ENCODE measurements at regions not wholly inside any gene's neighbourhood (a gene's known extent, or its start where the extent isn't known, plus 50 kb on each side); places are given as distances from the start of the nearest gene placed in this dataset.

- Histone ChIP-seq H3K9me3 (ENCODE audit: low read depth, low read length) (no peaks in the 10 kb centered on the region), H3K4me3 (no peak overlapping the region), H3K9ac (ENCODE audit: insufficient read length) (no peak overlapping the region), H3K27ac (no peak overlapping the region), H3K36me3 (ENCODE audit: insufficient read depth, low read length) (no peaks in the 10 kb centered on the region)
- TF ChIP-seq FOXP2 (optimal IDR thresholded peaks at IDR 0.05; ENCODE audit: control extremely low read depth, extremely low read length, insufficient read depth): no peak
- no peak for TF ChIP-seq POLR2AphosphoS5 (IDR thresholded peaks at IDR 0.05; ENCODE audit: borderline replicate concordance, low read depth, low read length)
- TF ChIP-seq EZH2 (IDR thresholded peaks at IDR 0.05): no peak
- no peak for DNase-seq (ENCODE audit: low read depth, low spot score)
These were observed 738.1 kb downstream of the HDGFL1 start for GRCh38 chr6:23307516-23307915.

GRCh38 chr6:23308166-23308565, 738.8 kb downstream of the HDGFL1 start:
- TF ChIP-seq FOXP2 (optimal IDR thresholded peaks at IDR 0.05; ENCODE audit: control extremely low read depth, extremely low read length, insufficient read depth) (no peak), EZH2 (IDR thresholded peaks at IDR 0.05) (no peak), POLR2AphosphoS5 (IDR thresholded peaks at IDR 0.05; ENCODE audit: borderline replicate concordance, low read depth, low read length) (no peak)
- DNase-seq (ENCODE audit: low read depth, low spot score): no peak
- H3K27ac ChIP-seq: no peak overlapping the region

GRCh38 chr6:23311211-23311610, 741.8 kb downstream of the HDGFL1 start:
- DNase-seq (ENCODE audit: low read depth, low spot score): no peak
- Histone ChIP-seq H3K4me3 (no peak overlapping the region), H3K9me3 (ENCODE audit: low read depth, low read length) (no peaks in the 10 kb centered on the region), H3K36me3 (ENCODE audit: insufficient read depth, low read length) (no peaks in the 10 kb centered on the region), H3K9ac (ENCODE audit: insufficient read length) (no peak overlapping the region), H3K27ac (no peak overlapping the region)
- TF ChIP-seq EZH2 (IDR thresholded peaks at IDR 0.05): no peak
- TF ChIP-seq FOXP2 (optimal IDR thresholded peaks at IDR 0.05; ENCODE audit: control extremely low read depth, extremely low read length, insufficient read depth): no peak
- TF ChIP-seq POLR2AphosphoS5 (IDR thresholded peaks at IDR 0.05; ENCODE audit: borderline replicate concordance, low read depth, low read length): no peak

More at GRCh38 chr6:23308166-23308565, 738.8 kb downstream of the HDGFL1 start:
- no peaks in the 10 kb centered on the region for H3K36me3 ChIP-seq (ENCODE audit: insufficient read depth, low read length)
- H3K9me3 ChIP-seq (ENCODE audit: low read depth, low read length): no peaks in the 10 kb centered on the region
- no peak overlapping the region for H3K4me3 ChIP-seq
- H3K9ac ChIP-seq (ENCODE audit: insufficient read length): no peak overlapping the region

- no peak for TF ChIP-seq POLR2AphosphoS5 (IDR thresholded peaks at IDR 0.05; ENCODE audit: borderline replicate concordance, low read depth, low read length)
- TF ChIP-seq EZH2 (IDR thresholded peaks at IDR 0.05): no peak
- TF ChIP-seq FOXP2 (optimal IDR thresholded peaks at IDR 0.05; ENCODE audit: control extremely low read depth, extremely low read length, insufficient read depth): no peak
- Histone ChIP-seq H3K4me3 (no peak overlapping the region), H3K36me3 (ENCODE audit: insufficient read depth, low read length) (no peaks in the 10 kb centered on the region), H3K9me3 (ENCODE audit: low read depth, low read length) (no peaks in the 10 kb centered on the region), H3K27ac (no peak overlapping the region), H3K9ac (ENCODE audit: insufficient read length) (no peak overlapping the region)
- no peak for DNase-seq (ENCODE audit: low read depth, low spot score)
These were observed 746.8 kb downstream of the HDGFL1 start for GRCh38 chr6:23316131-23316530.

GRCh38 chr6:23316931-23317330, 747.6 kb downstream of the HDGFL1 start:
- no peak for TF ChIP-seq EZH2 (IDR thresholded peaks at IDR 0.05)
- H3K9me3 ChIP-seq (ENCODE audit: low read depth, low read length): no peaks in the 10 kb centered on the region
- no peak for DNase-seq (ENCODE audit: low read depth, low spot score)
- no peak overlapping the region for H3K9ac ChIP-seq (ENCODE audit: insufficient read length)
- no peak overlapping the region for H3K4me3 ChIP-seq
- H3K27ac ChIP-seq: no peak overlapping the region
- H3K36me3 ChIP-seq (ENCODE audit: insufficient read depth, low read length): no peaks in the 10 kb centered on the region

- Histone ChIP-seq H3K27ac (no peak overlapping the region), H3K4me3 (no peak overlapping the region), H3K36me3 (ENCODE audit: insufficient read depth, low read length) (no peaks in the 10 kb centered on the region), H3K9me3 (ENCODE audit: low read depth, low read length) (no peaks in the 10 kb centered on the region), H3K9ac (ENCODE audit: insufficient read length) (no peak overlapping the region)
- TF ChIP-seq FOXP2 (optimal IDR thresholded peaks at IDR 0.05; ENCODE audit: control extremely low read depth, extremely low read length, insufficient read depth) (no peak), EZH2 (IDR thresholded peaks at IDR 0.05) (no peak), POLR2AphosphoS5 (IDR thresholded peaks at IDR 0.05; ENCODE audit: borderline replicate concordance, low read depth, low read length) (no peak)
- no peak for DNase-seq (ENCODE audit: low read depth, low spot score)
These were observed 750.2 kb downstream of the HDGFL1 start for GRCh38 chr6:23319582-23319981.

- no peaks in the 10 kb centered on the region for H3K36me3 ChIP-seq (ENCODE audit: insufficient read depth, low read length)
- H3K9ac ChIP-seq (ENCODE audit: insufficient read length): no peak overlapping the region
- no peak for TF ChIP-seq EZH2 (IDR thresholded peaks at IDR 0.05)
- TF ChIP-seq POLR2AphosphoS5 (IDR thresholded peaks at IDR 0.05; ENCODE audit: borderline replicate concordance, low read depth, low read length): no peak
- TF ChIP-seq FOXP2 (optimal IDR thresholded peaks at IDR 0.05; ENCODE audit: control extremely low read depth, extremely low read length, insufficient read depth): no peak
- H3K9me3 ChIP-seq (ENCODE audit: low read depth, low read length): no peaks in the 10 kb centered on the region
- no peak for DNase-seq (ENCODE audit: low read depth, low spot score)
- H3K27ac ChIP-seq: no peak overlapping the region
- no peak overlapping the region for H3K4me3 ChIP-seq
These were observed 751.2 kb downstream of the HDGFL1 start for GRCh38 chr6:23320471-23321015.

- Histone ChIP-seq H3K36me3 (ENCODE audit: insufficient read depth, low read length) (no peaks in the 10 kb centered on the region), H3K27ac (no peak overlapping the region), H3K9ac (ENCODE audit: insufficient read length) (no peak overlapping the region), H3K9me3 (ENCODE audit: low read depth, low read length) (no peaks in the 10 kb centered on the region), H3K4me3 (no peak overlapping the region)
- no peak for DNase-seq (ENCODE audit: low read depth, low spot score)
- no peak for TF ChIP-seq FOXP2 (optimal IDR thresholded peaks at IDR 0.05; ENCODE audit: control extremely low read depth, extremely low read length, insufficient read depth)
- TF ChIP-seq EZH2 (IDR thresholded peaks at IDR 0.05): no peak
- TF ChIP-seq POLR2AphosphoS5 (IDR thresholded peaks at IDR 0.05; ENCODE audit: borderline replicate concordance, low read depth, low read length): no peak
These were observed 754.5 kb downstream of the HDGFL1 start for GRCh38 chr6:23323897-23324296.

- Histone ChIP-seq H3K9me3 (ENCODE audit: low read depth, low read length) (no peaks in the 10 kb centered on the region), H3K4me3 (no peak overlapping the region), H3K27ac (no peak overlapping the region), H3K36me3 (ENCODE audit: insufficient read depth, low read length) (no peaks in the 10 kb centered on the region), H3K9ac (ENCODE audit: insufficient read length) (no peak overlapping the region)
- TF ChIP-seq POLR2AphosphoS5 (IDR thresholded peaks at IDR 0.05; ENCODE audit: borderline replicate concordance, low read depth, low read length) (no peak), FOXP2 (optimal IDR thresholded peaks at IDR 0.05; ENCODE audit: control extremely low read depth, extremely low read length, insufficient read depth) (no peak), EZH2 (IDR thresholded peaks at IDR 0.05) (no peak)
- no peak for DNase-seq (ENCODE audit: low read depth, low spot score)
These were observed 755.7 kb downstream of the HDGFL1 start for GRCh38 chr6:23325065-23325464.
